ENCODE measurements at regions not wholly inside any gene's neighbourhood (a gene's known extent, or its start where the extent isn't known, plus 50 kb on each side); places are given as distances from the start of the nearest gene placed in this dataset.

GRCh38 chr2:150404147-150404546 lies 83.3 kb downstream of the RND3 start:
- TF ChIP-seq CTCF (IDR thresholded peaks at IDR 0.05; ENCODE audit: low read length): no peak
- TF ChIP-seq EZH2 (IDR thresholded peaks at IDR 0.05; ENCODE audit: borderline replicate concordance, low read length): no peak
- Histone ChIP-seq H3K79me2 (ENCODE audit: insufficient read depth, low read length) (no peaks in the 10 kb centered on the region), H3K9ac (ENCODE audit: low read length) (no peak overlapping the region), H3K4me2 (ENCODE audit: low read length) (no peak overlapping the region), H4K20me1 (ENCODE audit: insufficient read depth, low read length) (no peaks in the 10 kb centered on the region), H3K36me3 (ENCODE audit: insufficient read depth, low read length) (no peaks in the 10 kb centered on the region), H3F3A (ENCODE audit: insufficient read depth, low read length) (no peaks in the 10 kb centered on the region), H3K27me3 (ENCODE audit: insufficient read depth, low read length) (no peaks in the 10 kb centered on the region), H3K27ac (ENCODE audit: low read depth, low read length, poor library complexity, severe bottlenecking) (peak overlapping the region; percentile 63), H3K4me1 (ENCODE audit: insufficient read depth, low read length, severe bottlenecking) (no peaks in the 10 kb centered on the region), H3K9me2 (ENCODE audit: low read depth, low read length) (no peaks in the 10 kb centered on the region), H3K9me3 (ENCODE audit: low read length) (no peaks in the 10 kb centered on the region), H2AFZ (ENCODE audit: low read length) (no peak overlapping the region), H3K4me3 (ENCODE audit: low read depth, low read length, poor library complexity, severe bottlenecking) (no peak overlapping the region)

GRCh38 chr2:150403457-150403856 lies 84.0 kb downstream of the RND3 start:
- Histone ChIP-seq H2AFZ (ENCODE audit: low read length) (no peak overlapping the region), H3K4me3 (ENCODE audit: low read depth, low read length, poor library complexity, severe bottlenecking) (no peak overlapping the region), H3K79me2 (ENCODE audit: insufficient read depth, low read length) (no peaks in the 10 kb centered on the region), H3K9me2 (ENCODE audit: low read depth, low read length) (no peaks in the 10 kb centered on the region), H3F3A (ENCODE audit: insufficient read depth, low read length) (no peaks in the 10 kb centered on the region), H3K9ac (ENCODE audit: low read length) (no peak overlapping the region), H4K20me1 (ENCODE audit: insufficient read depth, low read length) (no peaks in the 10 kb centered on the region), H3K27me3 (ENCODE audit: insufficient read depth, low read length) (no peaks in the 10 kb centered on the region), H3K36me3 (ENCODE audit: insufficient read depth, low read length) (no peaks in the 10 kb centered on the region), H3K4me2 (ENCODE audit: low read length) (no peak overlapping the region), H3K27ac (ENCODE audit: low read depth, low read length, poor library complexity, severe bottlenecking) (peak overlapping the region; percentile 63), H3K4me1 (ENCODE audit: insufficient read depth, low read length, severe bottlenecking) (no peaks in the 10 kb centered on the region), H3K9me3 (ENCODE audit: low read length) (no peaks in the 10 kb centered on the region)
- TF ChIP-seq CTCF (IDR thresholded peaks at IDR 0.05; ENCODE audit: low read length) (no peak), EZH2 (IDR thresholded peaks at IDR 0.05; ENCODE audit: borderline replicate concordance, low read length) (no peak)

GRCh38 chr2:150402953-150403352 lies 84.5 kb downstream of the RND3 start:
- H3K4me3 ChIP-seq (ENCODE audit: low read depth, low read length, poor library complexity, severe bottlenecking): no peak overlapping the region
- no peaks in the 10 kb centered on the region for H3K27me3 ChIP-seq (ENCODE audit: insufficient read depth, low read length)
- no peak overlapping the region for H2AFZ ChIP-seq (ENCODE audit: low read length)
- no peak overlapping the region for H3K9ac ChIP-seq (ENCODE audit: low read length)
- no peaks in the 10 kb centered on the region for H3K9me3 ChIP-seq (ENCODE audit: low read length)
- TF ChIP-seq EZH2 (IDR thresholded peaks at IDR 0.05; ENCODE audit: borderline replicate concordance, low read length) (no peak), CTCF (IDR thresholded peaks at IDR 0.05; ENCODE audit: low read length) (no peak)
- H3K4me2 ChIP-seq (ENCODE audit: low read length): no peak overlapping the region
- no peaks in the 10 kb centered on the region for H3K9me2 ChIP-seq (ENCODE audit: low read depth, low read length)
- H3F3A ChIP-seq (ENCODE audit: insufficient read depth, low read length): no peaks in the 10 kb centered on the region
- H3K36me3 ChIP-seq (ENCODE audit: insufficient read depth, low read length): no peaks in the 10 kb centered on the region
- H3K79me2 ChIP-seq (ENCODE audit: insufficient read depth, low read length): no peaks in the 10 kb centered on the region
- no peaks in the 10 kb centered on the region for H3K4me1 ChIP-seq (ENCODE audit: insufficient read depth, low read length, severe bottlenecking)
- H3K27ac ChIP-seq (ENCODE audit: low read depth, low read length, poor library complexity, severe bottlenecking): no peak overlapping the region
- no peaks in the 10 kb centered on the region for H4K20me1 ChIP-seq (ENCODE audit: insufficient read depth, low read length)
